Neural cell (in vitro differentiated cells): ENCODE measurements at regions not wholly inside any gene's neighbourhood (a gene's known extent, or its start where the extent isn't known, plus 50 kb on each side); places are given as distances from the start of the nearest gene placed in this dataset.

Experiments
- H2AFZ ChIP-seq: fragments of 200-600, 300-800 bp; sonication (generic), shearing (Covaris generic); 2 replicates; pipeline ENCODE4 v1.6.0; 2014; ENCODE audit warnings: low read depth, mild to moderate bottlenecking, antibody characterized with exemption, low read length, moderate library complexity
- H3F3A ChIP-seq: fragments of 200-600 bp; shearing (Covaris generic); 2 replicates; pipeline ENCODE4 v1.6.1; 2016; ENCODE audit warnings: mild to moderate bottlenecking, moderate library complexity, mixed read lengths, antibody characterized with exemption, low read length; ENCODE audit not compliant: insufficient read depth, poor library complexity, severe bottlenecking
- H3K27ac ChIP-seq: fragments of 200-600, 300-800 bp; sonication (generic), shearing (Covaris generic); 2 replicates; pipeline ENCODE4 v1.5.1; 2014; ENCODE audit warnings: mild to moderate bottlenecking, low read length, moderate library complexity
- H3K27me3 ChIP-seq: fragments of 300-800, 200-600 bp; sonication (generic), shearing (Covaris generic); 2 replicates; pipeline ENCODE4 v1.6.0; 2014; ENCODE audit warnings: mild to moderate bottlenecking, low read depth, low read length, moderate library complexity; ENCODE audit not compliant: insufficient read depth
- H3K36me3 ChIP-seq: fragments of 300-800, 200-600 bp; sonication (generic), shearing (Covaris generic); 2 replicates; pipeline ENCODE4 v1.5.1; 2014; ENCODE audit warnings: mild to moderate bottlenecking, antibody characterized with exemption, low read length, moderate library complexity; ENCODE audit not compliant: insufficient read depth
- H3K4me2 ChIP-seq: fragments of 300-800, 200-600 bp; sonication (generic), shearing (Covaris generic); 2 replicates; pipeline ENCODE4 v1.6.0; 2014; ENCODE audit warnings: mild to moderate bottlenecking, low read length
- H3K4me3 ChIP-seq: fragments of 300-800, 200-600 bp; sonication (generic), shearing (Covaris generic); 2 replicates; pipeline ENCODE4 v1.5.1; 2014; ENCODE audit warnings: mild to moderate bottlenecking, low read length, moderate library complexity
- H3K79me2 ChIP-seq: fragments of 200-600 bp; shearing (Covaris generic); replicated peaks from 2 replicates; pipeline ENCODE4 v1.6.0; 2014; ENCODE audit warnings: mild to moderate bottlenecking, low read length, moderate library complexity; ENCODE audit not compliant: insufficient read depth
- H3K9ac ChIP-seq: fragments of 300-800, 200-600 bp; sonication (generic), shearing (Covaris generic); 2 replicates; pipeline ENCODE4 v1.6.1; 2016; ENCODE audit warnings: mild to moderate bottlenecking, low read length, mixed read lengths
- H3K9me2 ChIP-seq: fragments of 200-600 bp; shearing (Covaris generic); 2 replicates; pipeline ENCODE4 v1.6.1; 2016; ENCODE audit warnings: mild to moderate bottlenecking, low read length, mixed read lengths; ENCODE audit not compliant: insufficient read depth
- H3K9me3 ChIP-seq: fragments of 200-600, 300-800 bp; sonication (generic), shearing (Covaris generic); 2 replicates; pipeline ENCODE4 v1.6.1; 2016; ENCODE audit warnings: mild to moderate bottlenecking, mixed run types, low read length, moderate library complexity, mixed read lengths
- H4K20me1 ChIP-seq: fragments of 200-600 bp; shearing (Covaris generic); 2 replicates; pipeline ENCODE4 v1.6.1; 2016; ENCODE audit warnings: mild to moderate bottlenecking, mixed run types; ENCODE audit not compliant: insufficient read depth
- CTCF ChIP-seq: fragments of 450-650 bp; IDR thresholded peaks from 2 replicates; pipeline ENCODE4 v1.5.1; 2014; ENCODE audit warnings: antibody characterized with exemption, mild to moderate bottlenecking, moderate library complexity; ENCODE audit not compliant: poor library complexity, severe bottlenecking
- EP300 ChIP-seq: fragments of 450-650 bp; conservative IDR thresholded peaks from 2 replicates; pipeline ENCODE4 v1.6.1; 2014; ENCODE audit warnings: antibody characterized with exemption, mild to moderate bottlenecking, moderate library complexity; ENCODE audit not compliant: poor library complexity, severe bottlenecking
- EZH2 ChIP-seq: fragments of 200-600, 300-800 bp; shearing (Covaris generic), sonication (generic); IDR thresholded peaks from 2 replicates; pipeline ENCODE4 v1.6.1; 2014; ENCODE audit warnings: antibody characterized with exemption, low read length, borderline replicate concordance, mild to moderate bottlenecking; ENCODE audit not compliant: insufficient read depth, poor library complexity, severe bottlenecking
- MXI1 ChIP-seq: fragments of 450-650 bp; conservative IDR thresholded peaks from 2 replicates; pipeline ENCODE4 v1.6.1; 2014; ENCODE audit warnings: antibody characterized with exemption, mild to moderate bottlenecking; ENCODE audit not compliant: poor library complexity, severe bottlenecking
- POLR2AphosphoS5 ChIP-seq: IDR thresholded peaks from 2 replicates; pipeline ENCODE4 v1.6.1; 2012
- RAD21 ChIP-seq: fragments of 450-650 bp; conservative IDR thresholded peaks from 2 replicates; pipeline ENCODE4 v1.6.1; 2014; ENCODE audit warnings: antibody characterized with exemption, mild to moderate bottlenecking, moderate library complexity
- REST ChIP-seq: IDR thresholded peaks from 2 replicates; pipeline ENCODE4 v1.6.1; 2012; ENCODE audit warnings: borderline replicate concordance
- SMC3 ChIP-seq: fragments of 450-650 bp; conservative IDR thresholded peaks from 2 replicates; pipeline ENCODE4 v1.6.1; 2014; ENCODE audit warnings: antibody characterized with exemption, mild to moderate bottlenecking, moderate library complexity; ENCODE audit not compliant: poor library complexity
- TAF1 ChIP-seq: IDR thresholded peaks from 2 replicates; pipeline ENCODE4 v1.6.1; 2012; ENCODE audit warnings: low read depth

- no peak overlapping the region for H3K9ac ChIP-seq
- H2AFZ ChIP-seq = no peak overlapping the region
- no peak overlapping the region for H3K4me3 ChIP-seq
- H3K79me2 ChIP-seq = no peaks in the 10 kb centered on the region
- H3K36me3 ChIP-seq = no peaks in the 10 kb centered on the region
- H3K9me2 ChIP-seq = no peaks in the 10 kb centered on the region
- no peak overlapping the region for H3K4me2 ChIP-seq
- peaks cover 7% of the 10 kb centered on the region for H3F3A ChIP-seq
- H3K9me3 ChIP-seq = no peaks in the 10 kb centered on the region
- no peaks in the 10 kb centered on the region for H4K20me1 ChIP-seq
- H3K27ac ChIP-seq = peak overlapping the region; percentile 13
- no peaks in the 10 kb centered on the region for H3K27me3 ChIP-seq
- no peak for TF ChIP-seq EZH2
- no peak for TF ChIP-seq CTCF
- peak; percentile 52 for TF ChIP-seq EP300
- TF ChIP-seq REST = peak; percentile 54
- TF ChIP-seq MXI1 = no peak
- no peak for TF ChIP-seq RAD21
- no peak for TF ChIP-seq SMC3
- no peak for TF ChIP-seq TAF1
- peak; percentile 71 for TF ChIP-seq POLR2AphosphoS5
Observed at GRCh38 chr7:109076396-109076972, 506.8 kb downstream of the DNAJB9 start.

GRCh38 chr7:109091042-109091441 is 521.4 kb downstream of the DNAJB9 start:
- H3K27ac ChIP-seq = no peak overlapping the region
- H3K4me2 ChIP-seq = no peak overlapping the region
- no peaks in the 10 kb centered on the region for H3F3A ChIP-seq
- H3K4me3 ChIP-seq = no peak overlapping the region
- TF ChIP-seq EZH2 (no peak), REST (no peak), SMC3 (no peak), TAF1 (no peak), POLR2AphosphoS5 (no peak), MXI1 (no peak), RAD21 (no peak), CTCF (no peak), EP300 (no peak)
- H3K36me3 ChIP-seq = no peaks in the 10 kb centered on the region
- H3K79me2 ChIP-seq = no peaks in the 10 kb centered on the region
- H3K9me3 ChIP-seq = no peaks in the 10 kb centered on the region
- H3K9ac ChIP-seq = no peak overlapping the region
- no peak overlapping the region for H2AFZ ChIP-seq
- H3K27me3 ChIP-seq = no peaks in the 10 kb centered on the region
- no peaks in the 10 kb centered on the region for H4K20me1 ChIP-seq
- H3K9me2 ChIP-seq = no peaks in the 10 kb centered on the region
